ENCODE measurements at regions not wholly inside any gene's neighbourhood (a gene's known extent, or its start where the extent isn't known, plus 50 kb on each side); places are given as distances from the start of the nearest gene placed in this dataset.

DNA sequence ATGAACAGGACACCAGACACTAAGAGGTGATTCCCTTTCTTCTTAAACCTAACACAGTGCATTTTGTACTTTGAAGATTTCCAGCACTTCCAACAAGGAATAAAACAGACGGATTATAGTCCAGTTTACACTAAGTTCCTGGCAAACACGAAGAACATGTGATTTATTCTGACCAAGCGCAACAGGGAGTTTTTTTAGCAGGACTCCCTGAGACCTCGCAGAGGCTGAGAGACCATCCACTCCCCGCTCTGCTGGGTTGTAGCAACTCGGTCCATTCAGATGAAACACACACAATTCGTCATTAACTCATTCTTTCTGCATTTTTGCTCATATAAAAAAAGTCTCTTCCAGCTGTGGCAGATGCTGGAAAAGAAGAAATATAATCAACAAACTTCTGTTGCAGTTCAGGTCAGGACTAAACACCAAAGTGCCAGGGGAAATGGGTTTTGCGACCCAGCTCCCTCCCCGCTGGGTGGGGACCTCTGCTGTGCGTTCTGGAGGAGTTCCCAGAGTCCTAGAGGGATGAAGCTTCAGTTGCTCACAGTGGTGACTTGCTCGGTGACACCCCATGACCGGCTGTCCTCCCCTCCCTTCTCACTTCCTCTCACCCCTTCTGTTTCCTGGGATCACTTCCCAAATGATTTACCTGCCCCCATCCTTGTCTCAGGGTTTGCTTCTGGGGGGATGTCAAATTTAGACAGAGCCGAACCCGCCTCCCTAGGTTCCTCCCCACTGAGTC is 52.5 kb downstream of the KCNF1 start:
- DNase-seq (ENCODE audit: low spot score) = no peak

DNA sequence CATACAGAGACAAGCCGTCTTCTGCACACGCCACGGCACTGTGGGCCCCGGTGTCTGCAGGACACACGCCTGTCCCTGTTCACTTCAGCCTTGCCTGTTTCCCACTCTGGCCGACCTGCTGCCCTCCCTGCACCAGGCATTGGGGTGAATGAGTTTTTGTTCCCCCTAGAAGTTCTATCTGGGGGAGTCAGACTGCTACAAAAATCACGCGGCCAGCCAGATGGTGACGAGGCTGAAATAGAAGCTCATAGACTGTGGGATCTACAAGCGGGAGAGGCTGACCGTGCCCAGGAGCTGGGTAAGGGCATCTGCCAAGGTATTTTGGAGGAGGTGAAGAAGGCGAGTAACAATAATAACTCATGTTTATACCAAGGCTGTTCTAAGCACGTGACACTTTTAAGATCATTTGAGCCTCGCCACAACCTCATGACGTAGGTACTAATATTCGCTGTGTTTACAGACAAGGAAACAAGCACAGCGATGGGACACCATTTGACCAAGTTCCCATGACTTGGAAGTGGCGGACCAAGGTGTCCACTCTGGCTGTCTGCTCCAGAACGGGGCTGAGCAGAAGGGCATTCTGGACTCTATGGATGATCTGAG is 53.6 kb downstream of the KCNF1 start:
- DNase-seq (ENCODE audit: low spot score) = no peak

DNA sequence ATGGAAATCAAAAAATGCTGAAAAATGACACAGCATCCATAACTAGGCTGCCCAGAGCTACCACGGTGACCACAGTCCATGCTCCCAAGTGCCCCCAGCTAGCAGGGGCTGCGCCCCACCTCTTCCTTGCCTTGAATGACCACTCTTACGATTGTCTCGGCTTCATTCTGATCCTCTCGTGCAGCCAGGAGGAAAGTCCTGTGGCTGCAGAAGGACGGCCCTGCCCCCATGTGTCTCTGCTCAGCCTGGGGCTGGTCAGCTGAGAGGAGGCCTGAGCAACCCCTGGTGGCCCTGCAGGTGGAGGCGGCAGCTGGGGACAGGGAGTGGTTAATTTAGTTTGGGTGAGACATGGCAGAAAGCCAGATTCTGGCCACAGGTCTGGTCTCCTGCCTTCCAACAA is 54.3 kb downstream of the KCNF1 start:
- DNase-seq (ENCODE audit: low spot score) = no peak

DNA sequence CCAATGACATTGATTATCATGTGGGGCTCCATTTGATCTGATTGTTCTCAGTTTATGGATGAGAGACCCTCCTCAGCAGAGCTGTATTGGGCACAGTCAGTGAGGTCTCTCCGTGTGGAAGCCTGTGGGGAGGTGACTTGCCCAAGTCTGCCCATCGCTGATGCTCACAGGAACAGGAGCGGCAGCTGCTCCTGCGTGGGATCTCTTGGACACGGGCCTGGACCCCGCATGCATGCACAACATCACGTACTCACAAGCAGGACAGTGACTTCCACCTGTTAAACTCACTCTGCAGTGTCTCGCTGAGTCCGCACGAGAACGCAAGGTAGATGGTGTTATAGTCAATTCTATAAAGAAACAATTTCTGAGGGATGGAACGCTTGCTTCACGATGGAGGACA is 55.0 kb downstream of the KCNF1 start:
- no peak for DNase-seq (ENCODE audit: low spot score)

DNA sequence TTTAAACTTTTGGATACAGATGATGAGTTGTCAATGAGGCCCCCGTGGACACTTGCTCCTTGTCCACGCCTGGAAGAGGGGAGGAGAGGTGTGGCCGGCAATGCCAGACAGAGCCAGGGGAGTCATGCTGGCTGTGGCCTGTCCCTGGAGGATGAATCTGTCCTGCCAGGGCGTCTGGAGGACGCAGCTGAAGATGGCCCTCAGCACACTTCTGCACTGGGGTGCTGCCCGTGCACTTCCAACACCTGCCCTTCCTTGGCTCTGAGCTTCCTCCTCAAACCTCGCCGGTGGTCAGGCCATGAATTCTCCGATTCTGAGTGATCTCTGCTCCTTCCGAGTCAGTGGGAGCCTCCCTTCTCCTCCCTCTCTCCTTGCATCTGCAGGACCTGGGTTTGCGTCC is 56.4 kb downstream of the KCNF1 start:
- DNase-seq (ENCODE audit: low spot score) = no peak

DNA sequence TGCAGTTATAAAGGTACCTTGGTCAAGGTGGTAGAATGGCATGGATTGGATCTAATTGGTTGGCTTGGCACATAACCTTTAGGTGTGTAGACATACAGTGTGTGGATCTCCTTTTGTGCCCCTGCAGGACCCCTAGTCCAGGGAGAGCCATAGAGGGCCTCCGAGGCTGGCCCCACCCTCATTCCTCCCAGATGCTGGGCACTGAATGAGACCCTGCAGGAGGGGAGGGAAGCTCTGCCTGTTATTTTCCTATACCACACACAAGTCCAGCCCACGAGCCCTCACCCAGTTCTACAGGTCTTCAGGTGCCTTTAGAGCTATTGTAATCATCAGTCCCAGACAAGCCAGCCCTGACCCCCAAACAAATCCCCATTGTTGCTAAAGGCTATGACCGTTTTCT is 58.9 kb downstream of the KCNF1 start:
- DNase-seq (ENCODE audit: low spot score) = no peak

DNA sequence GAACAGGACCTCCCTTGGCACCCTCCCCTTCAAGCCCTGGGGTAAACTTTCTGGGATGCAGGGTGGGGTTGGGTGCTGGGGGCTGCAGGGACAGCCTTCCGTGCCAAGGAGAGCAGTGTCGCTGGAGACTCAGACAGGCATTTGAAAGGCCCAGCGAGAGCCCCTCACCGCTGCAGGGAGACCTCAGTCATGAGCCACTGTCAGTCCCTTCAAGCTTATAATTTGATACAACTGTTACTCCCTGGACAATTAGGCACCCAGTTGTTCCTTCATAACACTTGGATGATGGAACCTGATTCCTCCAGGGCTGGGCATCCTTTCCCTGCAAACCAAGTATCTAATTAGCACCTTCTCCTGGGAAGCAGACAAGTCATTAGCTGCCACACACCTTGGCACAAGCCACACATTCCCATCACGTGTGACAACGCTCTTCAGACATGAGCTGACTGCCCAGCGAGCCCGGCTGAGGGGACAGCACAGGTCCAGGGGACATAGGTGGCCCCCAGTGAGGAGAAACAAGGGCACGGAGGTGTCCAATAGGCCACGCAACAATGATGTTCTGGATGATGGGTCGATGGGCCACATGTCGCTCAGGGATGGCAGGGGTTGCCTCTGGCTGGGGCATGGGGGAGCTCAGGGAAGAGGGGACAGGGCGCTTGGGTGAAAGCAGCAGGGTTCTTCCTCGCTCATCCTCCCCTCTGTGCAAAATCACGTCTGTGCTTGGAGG is 59.6 kb downstream of the KCNF1 start:
- no peak for DNase-seq (ENCODE audit: low spot score)

DNA sequence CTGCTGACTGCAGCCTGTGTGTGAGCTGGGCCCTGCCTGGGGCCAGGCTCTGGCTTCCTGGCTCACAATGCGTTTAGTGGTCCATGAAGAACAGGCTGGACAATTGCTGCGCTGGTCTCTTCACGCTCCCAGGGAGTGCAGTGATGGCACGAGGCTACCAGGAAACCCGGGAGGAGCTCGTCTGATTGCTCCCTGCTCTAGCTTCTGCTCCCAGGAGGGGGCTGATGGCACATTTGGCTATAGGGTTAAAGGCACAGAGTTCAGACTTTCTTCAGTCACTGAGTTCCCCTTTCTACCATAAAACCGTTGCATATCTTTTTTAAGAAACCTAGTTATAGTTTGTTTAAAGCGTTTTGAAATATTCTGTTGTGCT is 60.1 kb downstream of the KCNF1 start:
- DNase-seq (ENCODE audit: low spot score) = no peak

DNA sequence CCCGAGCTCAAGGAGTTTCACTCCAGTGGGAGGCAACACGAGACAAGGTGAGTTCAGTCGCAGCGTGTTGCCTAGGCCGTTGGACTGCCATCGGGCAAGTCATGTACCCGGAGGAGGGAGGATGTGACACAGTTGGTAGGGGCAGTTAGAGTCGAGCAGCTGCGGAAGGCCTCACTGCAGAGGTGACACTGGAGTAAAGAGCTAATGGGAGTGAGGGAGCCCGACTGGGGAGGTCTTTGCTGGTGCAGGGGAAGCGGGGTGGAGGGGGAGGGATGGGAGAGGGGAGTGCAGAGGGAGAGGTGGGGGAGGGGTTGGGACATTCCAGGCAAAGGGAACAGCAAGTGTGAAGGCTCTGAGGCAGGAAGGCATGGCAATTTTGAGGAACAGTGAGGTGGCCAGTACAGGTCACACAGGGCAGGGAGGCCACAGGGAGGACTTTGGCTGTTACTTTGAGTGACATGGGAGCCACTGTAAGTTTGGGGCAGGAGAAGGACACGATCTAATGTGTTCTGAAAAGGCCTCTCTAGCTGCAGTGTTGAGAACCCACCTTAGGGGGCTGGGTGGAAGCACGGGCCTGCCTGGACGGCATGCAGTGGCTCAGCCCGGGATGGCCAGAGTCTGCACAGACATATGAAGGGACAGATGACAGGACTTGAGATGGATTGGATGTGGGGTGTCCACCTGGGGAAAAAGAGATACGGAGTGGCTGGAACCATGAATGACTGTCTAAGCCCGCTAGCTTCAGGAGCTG is 61.1 kb downstream of the KCNF1 start:
- no peak for DNase-seq (ENCODE audit: low spot score)

DNA sequence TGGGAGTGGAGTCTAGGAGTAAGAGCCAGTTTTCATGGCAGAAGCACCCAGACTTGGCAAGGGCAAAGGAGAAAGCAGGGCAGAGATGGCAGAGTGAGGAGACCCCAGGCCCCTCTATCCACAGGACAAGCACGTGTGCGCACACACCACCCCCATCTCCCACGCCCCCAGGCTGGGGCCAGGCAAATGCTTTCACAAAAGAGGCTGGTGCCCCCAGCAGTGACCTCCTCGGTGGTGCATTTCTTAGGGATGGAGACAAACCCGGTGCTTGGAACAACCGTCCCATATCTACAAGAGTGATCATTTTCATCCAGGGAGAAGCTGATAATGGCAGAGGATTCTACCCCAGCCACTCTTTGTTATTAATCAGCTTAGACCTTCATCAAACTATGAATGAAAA is 62.0 kb downstream of the KCNF1 start:
- DNase-seq (ENCODE audit: low spot score) = no peak

DNA sequence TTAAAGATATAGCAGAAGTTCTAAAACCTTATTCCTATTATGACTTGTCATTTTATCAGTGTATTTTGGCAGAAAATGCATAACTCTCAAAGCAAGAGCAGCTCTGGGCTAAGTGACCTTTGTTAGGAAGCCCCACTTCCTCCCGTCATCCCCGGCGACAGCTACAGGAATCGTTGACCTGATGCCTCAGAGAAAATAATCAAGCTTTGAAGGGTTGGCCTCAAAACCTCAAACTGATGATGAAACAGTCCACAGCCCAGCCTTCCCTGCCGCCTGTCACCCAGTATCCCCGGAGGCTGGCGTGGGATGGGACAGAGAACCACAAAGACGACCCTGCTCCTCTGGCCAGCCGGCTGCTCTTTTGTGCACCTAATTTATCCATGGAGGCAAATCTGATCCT is 65.3 kb downstream of the KCNF1 start:
- DNase-seq (ENCODE audit: low spot score) = no peak

DNA sequence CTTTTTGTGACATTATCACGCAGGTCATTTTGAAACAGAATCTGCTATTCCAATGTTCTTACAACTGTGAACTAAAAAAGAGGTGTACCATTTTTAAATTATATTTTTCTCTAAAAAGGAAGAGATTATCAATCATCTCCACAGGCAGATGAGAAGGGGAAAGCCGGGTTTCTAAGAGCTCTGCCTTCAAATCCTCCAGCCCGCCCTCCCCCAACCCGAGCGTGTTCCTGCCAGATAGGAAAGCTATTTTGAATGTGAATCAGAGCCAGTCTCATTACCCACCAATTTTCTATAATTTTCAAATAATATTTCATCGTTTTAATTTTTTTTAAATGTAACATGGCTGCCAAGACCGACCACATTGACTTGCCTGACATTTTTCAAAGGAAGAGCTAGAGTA is 65.9 kb downstream of the KCNF1 start:
- DNase-seq (ENCODE audit: low spot score) = no peak

DNA sequence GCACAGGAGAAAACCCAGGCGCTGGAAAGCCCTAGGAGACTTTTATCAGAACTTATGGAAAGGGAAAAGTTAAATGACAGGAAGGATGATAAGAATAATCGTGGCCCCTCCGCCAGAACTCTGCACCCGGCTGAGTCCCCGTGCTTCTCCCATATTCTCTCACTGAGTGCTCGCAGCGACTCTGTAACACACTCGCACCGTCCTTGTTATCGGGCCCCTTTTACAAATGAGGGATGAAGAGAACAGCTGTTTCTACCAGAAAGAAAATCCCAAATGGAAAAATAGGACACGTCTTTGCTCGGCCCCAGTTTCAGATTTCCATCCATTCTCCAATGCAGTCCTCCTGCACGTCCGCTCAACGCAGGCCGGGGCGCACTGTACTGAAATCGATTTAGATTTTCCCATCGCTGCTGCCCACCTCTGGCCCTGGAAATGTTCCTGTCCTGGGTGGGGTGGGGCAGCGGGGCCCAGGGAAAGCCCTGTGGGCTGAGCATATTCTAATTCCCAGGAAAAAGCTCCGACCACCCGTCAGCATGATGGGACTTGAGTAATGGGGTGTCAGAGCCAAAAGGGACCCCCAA is 66.4 kb downstream of the KCNF1 start:
- DNase-seq (ENCODE audit: low spot score) = no peak

DNA sequence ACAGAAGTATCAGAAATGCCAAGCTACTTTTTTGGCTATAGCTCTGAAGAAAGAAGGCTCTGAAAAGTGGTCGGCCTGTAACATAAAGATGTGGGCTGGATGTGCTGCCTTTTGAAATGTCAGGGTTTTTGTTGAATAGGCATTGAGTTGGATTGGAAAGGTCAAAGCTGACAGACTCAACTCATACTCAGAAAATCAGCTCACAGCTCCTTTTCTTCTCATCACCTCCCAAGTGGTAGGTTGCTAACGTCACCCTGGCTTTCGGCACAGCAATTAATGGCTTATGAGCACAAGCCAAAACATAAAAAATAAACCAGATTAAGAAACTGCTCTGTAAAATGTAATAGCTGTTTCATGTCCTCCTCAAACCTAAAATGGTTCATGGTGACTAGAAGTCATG is 68.3 kb downstream of the KCNF1 start:
- no peak for DNase-seq (ENCODE audit: low spot score)

DNA sequence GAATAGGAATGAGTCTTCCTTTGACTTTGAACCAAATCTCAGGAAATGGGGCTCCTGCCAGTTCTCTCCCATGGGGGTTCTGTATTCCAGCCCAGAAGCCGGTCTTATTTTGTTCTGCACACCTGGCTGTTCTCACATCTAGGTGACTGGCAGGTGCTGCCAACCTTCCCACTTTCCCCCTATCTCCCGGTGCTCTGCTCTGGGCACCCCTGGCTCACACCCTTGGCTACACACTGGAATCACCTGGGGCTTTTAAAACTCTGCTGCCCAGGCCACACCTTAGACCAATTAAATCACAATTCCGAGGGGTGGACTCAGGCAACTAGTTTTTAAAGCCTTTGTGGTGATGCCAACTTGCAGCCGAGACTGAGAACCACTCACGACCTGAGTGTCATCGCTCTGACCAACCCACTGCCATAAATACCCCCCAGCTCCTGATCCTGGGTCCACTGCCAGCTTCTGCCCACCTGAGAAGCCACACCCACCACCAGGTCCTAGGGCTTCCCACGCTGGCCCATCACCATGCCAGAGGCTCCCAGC is 69.2 kb downstream of the KCNF1 start:
- no peak for DNase-seq (ENCODE audit: low spot score)

DNA sequence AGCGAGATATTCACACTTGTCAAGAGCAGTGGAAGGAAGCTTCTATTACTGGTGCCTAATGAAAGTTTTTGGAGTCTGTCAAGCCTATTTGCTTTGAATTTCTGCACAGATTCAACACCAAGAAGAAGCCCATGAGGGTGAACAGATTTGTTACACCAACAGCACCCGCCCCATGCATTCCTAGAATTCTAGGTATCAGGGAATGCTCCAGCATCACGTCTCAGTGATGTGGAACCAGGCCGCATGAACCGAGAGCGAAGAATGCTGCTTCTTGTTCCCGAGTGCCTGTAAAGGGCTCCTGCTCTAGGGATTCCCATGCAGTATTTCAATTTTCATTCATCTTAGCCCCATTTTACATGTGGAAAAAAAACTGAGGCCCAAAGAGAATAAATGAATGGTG is 69.7 kb downstream of the KCNF1 start:
- DNase-seq (ENCODE audit: low spot score) = no peak

DNA sequence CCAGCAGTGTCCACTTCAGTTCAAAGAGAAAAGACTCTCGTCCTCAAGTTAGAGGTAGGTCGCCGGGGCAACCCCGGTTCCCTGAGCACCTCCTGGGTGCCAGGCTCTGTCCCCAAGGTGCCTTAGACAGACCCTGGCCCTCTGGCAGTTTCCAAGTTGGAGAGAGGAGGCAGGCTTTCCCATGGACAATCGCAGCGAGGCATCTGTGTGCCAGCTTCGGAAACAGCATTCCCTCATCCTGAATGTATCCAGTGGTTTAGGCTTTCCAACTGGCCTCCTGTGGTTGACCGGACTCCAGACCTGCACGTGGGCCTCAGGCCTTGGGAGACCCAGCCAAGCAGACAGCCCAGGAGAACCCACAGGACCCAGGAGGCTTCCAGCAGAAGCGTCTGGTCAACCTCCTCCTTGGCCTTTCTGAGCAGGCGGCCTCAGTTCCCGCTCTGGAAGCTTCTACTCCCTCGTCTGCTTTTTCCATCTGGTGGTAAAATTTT is 70.3 kb downstream of the KCNF1 start:
- DNase-seq (ENCODE audit: low spot score) = no peak

DNA sequence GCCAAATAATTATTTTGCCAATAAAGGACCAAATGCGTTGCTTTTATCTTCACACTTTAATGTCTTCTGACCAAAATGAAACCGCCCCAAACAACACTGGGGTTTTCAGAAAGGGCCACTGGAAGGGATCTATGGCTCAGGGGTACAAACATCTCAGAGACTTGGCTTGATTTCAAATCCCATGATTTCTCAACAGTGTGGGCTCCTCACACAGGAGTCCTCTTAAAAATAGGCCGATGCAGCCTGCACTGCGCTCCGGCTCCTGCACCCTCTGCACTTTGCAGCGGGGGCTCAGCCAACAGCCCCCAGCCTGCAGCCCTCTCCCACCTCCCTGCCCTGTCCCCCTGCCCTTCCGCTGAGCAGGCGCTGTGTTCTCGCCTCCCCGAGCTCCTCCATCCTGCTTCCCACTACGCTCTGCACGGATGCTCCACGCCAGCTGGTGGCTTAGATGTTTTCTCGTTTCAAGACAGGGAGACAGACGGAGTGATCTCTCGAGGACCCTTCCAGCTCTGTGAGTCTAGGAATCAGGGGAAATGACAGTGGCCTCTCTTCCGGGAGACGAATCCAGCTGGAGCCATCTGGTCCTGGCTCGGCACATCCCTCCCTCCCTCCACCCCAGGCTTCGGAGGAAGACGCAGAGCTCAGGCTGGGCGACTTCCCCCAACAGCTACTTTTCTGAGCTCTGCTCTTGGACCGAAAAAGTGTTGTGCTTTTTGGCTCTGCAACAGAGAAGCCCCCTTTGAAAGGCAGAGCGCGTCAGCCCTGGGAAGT is 71.4 kb downstream of the KCNF1 start:
- DNase-seq (ENCODE audit: low spot score) = peak; percentile 52

DNA sequence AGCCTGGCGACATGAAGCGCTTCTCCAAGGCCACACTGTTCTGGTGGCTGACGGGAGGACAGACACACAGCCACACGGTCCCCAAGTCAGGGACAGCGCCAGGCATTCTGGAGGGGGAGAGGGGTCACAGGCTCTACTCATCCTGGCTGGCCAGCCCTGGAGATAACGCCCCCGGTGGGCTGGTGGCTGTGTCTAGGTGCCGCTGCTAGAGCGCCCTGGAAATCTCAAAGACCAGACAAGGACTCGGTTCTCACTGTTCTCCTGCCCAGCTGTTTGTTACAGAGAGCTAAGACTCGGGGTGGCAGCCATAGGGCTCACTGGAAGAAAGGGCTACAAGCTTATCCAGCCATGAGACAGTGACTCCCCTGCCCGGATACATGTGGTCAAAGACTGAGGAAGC is 72.0 kb downstream of the KCNF1 start:
- no peak for DNase-seq (ENCODE audit: low spot score)

DNA sequence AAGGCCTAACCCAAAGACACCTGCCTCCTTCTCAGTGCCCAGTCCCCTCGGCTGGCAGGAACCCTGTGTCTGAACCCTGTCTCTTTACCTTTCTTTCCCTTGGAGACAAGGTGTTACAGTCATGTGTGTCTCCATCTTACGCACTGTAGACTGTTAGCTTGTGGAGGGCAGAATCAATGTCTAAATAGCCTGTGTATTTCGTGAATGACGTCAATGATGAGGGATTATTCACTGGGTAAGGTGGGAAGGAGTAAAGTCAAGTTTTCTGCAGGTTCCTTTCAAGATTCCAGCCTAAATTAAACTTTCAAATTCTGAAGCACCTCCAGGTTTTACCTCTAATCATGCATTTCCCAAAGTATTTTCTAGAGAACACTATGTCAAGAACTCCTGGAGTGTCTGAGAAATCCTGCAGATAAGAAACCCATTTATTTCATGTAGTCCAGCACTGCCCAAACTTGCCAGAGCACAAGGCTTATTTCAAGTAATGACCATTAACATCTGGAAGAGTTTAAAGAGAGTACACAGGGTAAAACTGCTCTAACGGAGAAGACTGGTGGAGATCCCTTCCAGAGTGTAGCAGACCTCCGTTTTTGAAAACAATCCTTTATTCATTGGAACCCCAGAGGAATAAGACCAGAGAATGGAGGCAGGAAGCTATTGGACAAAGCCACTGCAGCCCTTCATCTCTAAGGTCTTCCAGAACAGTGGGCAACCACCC is 72.8 kb downstream of the KCNF1 start:
- DNase-seq (ENCODE audit: low spot score) = no peak

DNA sequence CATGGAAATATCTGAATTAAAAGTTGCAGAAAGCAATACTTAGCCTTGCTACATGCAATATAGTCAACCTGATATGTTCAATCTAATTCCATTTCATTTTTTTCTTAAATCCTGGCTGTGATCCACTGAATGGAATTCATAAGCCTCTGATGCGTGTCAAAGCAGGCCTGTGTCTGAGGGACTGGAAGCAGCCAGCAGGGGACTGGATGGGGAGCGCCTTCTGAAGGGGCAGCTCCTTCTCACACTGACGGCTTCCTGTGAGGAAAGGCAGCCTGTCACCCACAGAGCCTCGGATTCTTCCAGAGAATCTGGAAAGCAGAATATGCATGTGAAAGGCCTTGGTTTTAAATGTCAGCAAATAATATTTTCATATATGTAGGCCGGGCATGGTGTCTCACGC is 73.5 kb downstream of the KCNF1 start:
- no peak for DNase-seq (ENCODE audit: low spot score)

Data from kidney capillary endothelial cell (primary cell).